ENCODE measurements at regions not wholly inside any gene's neighbourhood (a gene's known extent, or its start where the extent isn't known, plus 50 kb on each side); places are given as distances from the start of the nearest gene placed in this dataset.

DNA sequence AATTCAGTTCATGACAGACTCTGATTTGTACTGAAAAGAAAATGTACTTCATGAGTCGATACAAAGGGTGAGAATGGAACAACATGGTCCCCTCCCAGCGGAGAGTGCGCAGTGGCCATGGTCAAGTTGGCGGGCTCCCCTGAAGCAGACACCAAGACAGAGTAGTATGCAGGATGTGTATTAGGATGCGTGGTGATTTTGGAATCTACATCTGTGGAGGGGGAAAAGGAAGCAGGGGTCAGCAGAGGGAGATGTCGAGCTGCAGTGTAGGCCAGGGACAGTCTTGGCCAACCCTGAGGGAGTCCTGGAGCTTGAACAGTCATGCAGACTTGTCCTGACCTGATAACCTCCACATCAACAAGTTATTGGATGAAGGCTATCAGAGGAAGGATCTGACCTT lies 481.0 kb downstream of the OMA1 start:
- TF ChIP-seq, protein P1, sequence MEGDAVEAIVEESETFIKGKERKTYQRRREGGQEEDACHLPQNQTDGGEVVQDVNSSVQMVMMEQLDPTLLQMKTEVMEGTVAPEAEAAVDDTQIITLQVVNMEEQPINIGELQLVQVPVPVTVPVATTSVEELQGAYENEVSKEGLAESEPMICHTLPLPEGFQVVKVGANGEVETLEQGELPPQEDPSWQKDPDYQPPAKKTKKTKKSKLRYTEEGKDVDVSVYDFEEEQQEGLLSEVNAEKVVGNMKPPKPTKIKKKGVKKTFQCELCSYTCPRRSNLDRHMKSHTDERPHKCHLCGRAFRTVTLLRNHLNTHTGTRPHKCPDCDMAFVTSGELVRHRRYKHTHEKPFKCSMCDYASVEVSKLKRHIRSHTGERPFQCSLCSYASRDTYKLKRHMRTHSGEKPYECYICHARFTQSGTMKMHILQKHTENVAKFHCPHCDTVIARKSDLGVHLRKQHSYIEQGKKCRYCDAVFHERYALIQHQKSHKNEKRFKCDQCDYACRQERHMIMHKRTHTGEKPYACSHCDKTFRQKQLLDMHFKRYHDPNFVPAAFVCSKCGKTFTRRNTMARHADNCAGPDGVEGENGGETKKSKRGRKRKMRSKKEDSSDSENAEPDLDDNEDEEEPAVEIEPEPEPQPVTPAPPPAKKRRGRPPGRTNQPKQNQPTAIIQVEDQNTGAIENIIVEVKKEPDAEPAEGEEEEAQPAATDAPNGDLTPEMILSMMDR (IDR thresholded peaks at IDR 0.05; ENCODE audit: low read depth, low read length, missing control alignments), result peak; percentile 4

DNA sequence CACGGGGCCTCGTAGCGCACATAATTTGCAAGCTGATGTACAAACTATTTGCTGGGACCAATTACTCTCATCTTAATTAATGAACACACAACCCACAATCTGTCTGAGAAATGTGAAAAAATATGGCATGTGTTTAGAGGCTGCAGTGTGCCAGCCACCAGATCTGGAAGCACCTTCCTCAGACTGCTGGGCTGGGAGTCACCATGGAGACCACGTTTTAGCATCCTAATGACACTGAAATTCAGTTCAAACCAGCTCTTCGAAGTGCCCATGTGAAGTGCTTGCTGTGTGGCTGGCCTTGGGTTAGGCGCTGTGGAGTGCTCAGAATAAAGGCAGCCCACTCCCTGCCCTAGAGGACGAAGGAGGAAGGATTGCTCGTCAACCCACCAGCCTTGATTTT lies 482.4 kb downstream of the OMA1 start:
- no peak for DNase-seq (ENCODE audit: extremely low read depth, low read depth)
- H3K4me3 ChIP-seq (replicated peaks; ENCODE audit: low read depth, low read length), result no peak overlapping the region
- TF ChIP-seq, protein P1 (IDR thresholded peaks at IDR 0.05; ENCODE audit: low read depth, low read length, missing control alignments), result no peak

More for the DNA sequence above, 481.0 kb downstream of the OMA1 start:
- H3K4me3 ChIP-seq (replicated peaks; ENCODE audit: low read depth, low read length), result no peak overlapping the region
- no peak for DNase-seq (ENCODE audit: extremely low read depth, low read depth)

DNA sequence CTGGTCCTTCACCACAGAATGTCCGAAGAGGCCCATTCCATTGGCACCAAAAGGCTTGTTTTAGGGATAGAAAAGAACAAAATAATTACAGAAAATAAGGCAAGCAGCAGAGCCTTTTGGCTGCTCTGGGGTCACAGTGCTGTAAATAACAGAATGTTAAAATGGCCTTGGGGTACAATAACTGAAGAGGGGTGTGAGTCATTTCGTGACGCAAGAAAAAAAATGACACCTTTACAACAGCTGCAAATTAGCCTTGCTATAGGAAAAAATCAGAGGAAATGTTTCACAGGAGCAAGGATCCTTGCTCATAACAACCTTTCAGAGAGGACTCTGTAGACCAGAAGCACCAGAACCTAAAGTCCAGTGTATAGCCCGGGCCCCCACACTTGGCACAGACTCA lies 483.4 kb downstream of the OMA1 start:
- TF ChIP-seq, protein P1 (IDR thresholded peaks at IDR 0.05; ENCODE audit: low read depth, low read length, missing control alignments), result no peak
- no peak overlapping the region for H3K4me3 ChIP-seq (replicated peaks; ENCODE audit: low read depth, low read length)
- no peak for DNase-seq (ENCODE audit: extremely low read depth, low read depth)

DNA sequence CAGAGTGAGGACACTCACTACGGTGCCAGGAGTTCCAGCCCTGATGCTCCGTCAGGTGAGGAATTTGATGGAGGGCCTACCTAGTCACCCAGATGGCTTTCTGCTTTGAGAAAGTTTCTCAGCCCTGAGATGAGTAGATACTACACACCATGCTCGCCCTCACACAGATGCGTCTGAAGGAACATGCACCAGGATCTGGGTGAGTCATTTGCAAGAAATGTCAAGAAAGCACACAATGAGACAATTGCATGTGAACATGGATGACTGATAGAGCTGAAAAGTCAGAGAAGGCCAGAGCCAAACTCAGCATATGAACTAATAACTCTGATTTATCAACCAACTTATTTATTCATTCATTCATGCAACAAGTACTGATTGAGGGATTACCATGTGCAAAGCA lies 483.9 kb downstream of the OMA1 start:
- TF ChIP-seq, protein P1 (IDR thresholded peaks at IDR 0.05; ENCODE audit: low read depth, low read length, missing control alignments), result no peak
- no peak for DNase-seq (ENCODE audit: extremely low read depth, low read depth)
- H3K4me3 ChIP-seq (replicated peaks; ENCODE audit: low read depth, low read length), result no peak overlapping the region

DNA sequence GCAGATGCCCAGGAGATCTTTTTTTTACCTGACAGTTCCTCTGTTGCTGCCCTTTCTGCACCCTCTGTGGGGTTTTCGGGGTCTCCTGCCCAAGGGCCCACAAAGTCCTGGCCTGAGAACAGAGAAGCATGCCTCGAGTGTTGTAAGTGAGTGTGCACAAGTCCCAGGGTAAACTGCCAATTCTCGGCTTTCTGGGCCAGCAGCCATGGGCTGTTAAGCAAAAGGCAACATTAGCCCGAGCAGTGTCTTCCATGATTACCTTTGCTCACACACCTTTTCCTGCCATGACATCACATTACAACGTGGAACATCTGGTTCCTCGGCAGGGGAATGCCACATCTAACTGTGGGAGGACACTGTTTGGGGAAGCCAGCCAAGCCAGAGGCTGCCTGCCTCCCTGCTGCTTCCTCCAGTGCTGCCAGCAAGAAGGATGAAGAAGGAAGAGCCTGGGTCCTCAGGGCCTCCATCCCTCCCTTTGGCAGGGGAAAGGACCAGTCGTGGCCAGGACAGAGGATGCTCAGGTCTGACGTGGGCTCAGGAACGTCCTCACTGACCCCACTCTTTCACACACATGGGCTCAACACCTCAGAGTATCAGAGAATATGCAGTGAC lies 485.9 kb downstream of the OMA1 start:
- DNase-seq (ENCODE audit: extremely low read depth, low read depth), result no peak
- TF ChIP-seq, protein P1 (IDR thresholded peaks at IDR 0.05; ENCODE audit: low read depth, low read length, missing control alignments), result no peak

DNA sequence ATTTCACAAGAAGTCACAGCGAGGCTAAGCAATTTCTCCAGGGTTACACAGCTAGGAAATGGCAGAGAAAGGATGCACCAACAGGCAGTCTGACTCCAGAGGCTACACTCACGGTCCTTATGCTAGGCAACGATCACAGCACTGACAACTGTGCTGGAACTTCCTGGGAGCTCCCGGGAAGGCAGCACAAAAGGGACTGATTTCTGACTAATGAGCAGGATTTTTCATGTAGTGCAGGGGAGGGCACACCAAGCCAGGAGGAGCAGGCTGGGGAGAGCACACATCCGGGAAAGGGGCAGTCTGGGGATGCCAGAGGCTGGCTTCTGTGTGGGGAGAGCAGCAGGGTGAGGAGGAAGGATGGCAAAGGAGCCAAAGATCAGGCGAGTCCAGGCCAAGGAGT lies 486.7 kb downstream of the OMA1 start:
- H3K4me3 ChIP-seq (replicated peaks; ENCODE audit: low read depth, low read length), result no peak overlapping the region
- DNase-seq (ENCODE audit: extremely low read depth, low read depth), result no peak
- TF ChIP-seq, protein P1 (IDR thresholded peaks at IDR 0.05; ENCODE audit: low read depth, low read length, missing control alignments), result no peak

More for the DNA sequence above, 485.9 kb downstream of the OMA1 start:
- no peak overlapping the region for H3K4me3 ChIP-seq (replicated peaks; ENCODE audit: low read depth, low read length)

DNA sequence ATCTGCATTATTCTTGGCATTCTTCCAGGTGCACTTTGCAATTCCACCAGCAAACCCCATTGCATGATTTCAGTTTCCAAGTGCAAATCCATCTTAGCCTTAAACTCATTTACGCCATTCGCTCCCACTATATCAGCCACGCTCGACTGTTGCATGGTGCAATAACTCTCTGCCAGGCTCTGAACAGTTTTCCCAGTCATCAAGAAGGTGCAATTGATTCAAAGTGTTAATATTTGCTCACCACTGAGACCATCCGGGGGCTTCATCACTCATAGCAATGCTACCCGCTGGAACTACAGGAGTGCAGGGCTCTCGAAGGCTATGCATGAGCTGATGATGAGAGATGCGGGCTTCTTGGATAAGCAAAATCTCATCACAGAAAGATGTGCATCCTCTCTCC lies 488.2 kb downstream of the OMA1 start:
- no peak for DNase-seq (ENCODE audit: extremely low read depth, low read depth)

More for the DNA sequence above, 488.2 kb downstream of the OMA1 start:
- TF ChIP-seq, protein P1 (IDR thresholded peaks at IDR 0.05; ENCODE audit: low read depth, low read length, missing control alignments), result no peak
- no peak overlapping the region for H3K4me3 ChIP-seq (replicated peaks; ENCODE audit: low read depth, low read length)

Measured in HFF-Myc (cell line).